NCI-H2107 treated with DMSO at 0.1 percent for 48 hours (cell line): ENCODE measurements at regions not wholly inside any gene's neighbourhood (a gene's known extent, or its start where the extent isn't known, plus 50 kb on each side); places are given as distances from the start of the nearest gene placed in this dataset.

ENCODE experiments used
- DNase-seq: peaks from one replicate; lab custom pipeline; 2025; ENCODE audit not compliant: unreplicated experiment; lab: John Stamatoyannopoulos, UW

GRCh38 chr14:36035675-36036074, 140.8 kb downstream of the PTCSC3 start:
- no peak for DNase-seq

- DNase-seq: no peak
These were observed 147.9 kb downstream of the PTCSC3 start for GRCh38 chr14:36028665-36029064.

- DNase-seq: no peak
These were observed 148.3 kb downstream of the PTCSC3 start for GRCh38 chr14:36028218-36028617.

- DNase-seq: no peak
These were observed 149.2 kb downstream of the PTCSC3 start for GRCh38 chr14:36027354-36027753.

- DNase-seq: peak; percentile 23
These were observed 153.6 kb downstream of the PTCSC3 start for GRCh38 chr14:36022765-36023410.

GRCh38 chr14:36021591-36022320, 154.8 kb downstream of the PTCSC3 start:
- DNase-seq: no peak

- DNase-seq: no peak
These were observed 155.5 kb downstream of the PTCSC3 start for GRCh38 chr14:36021030-36021422.

GRCh38 chr14:36020120-36021029, 156.1 kb downstream of the PTCSC3 start:
- no peak for DNase-seq

- no peak for DNase-seq
These were observed 157.4 kb downstream of the PTCSC3 start for GRCh38 chr14:36019126-36019525.

- DNase-seq: no peak
These were observed 162.3 kb downstream of the PTCSC3 start for GRCh38 chr14:36014236-36014635.

GRCh38 chr14:36013483-36013882, 163.0 kb downstream of the PTCSC3 start:
- DNase-seq: no peak

GRCh38 chr14:36012621-36013020, 163.9 kb downstream of the PTCSC3 start:
- DNase-seq: no peak

GRCh38 chr14:36009643-36010042, 166.9 kb downstream of the PTCSC3 start:
- DNase-seq: no peak

- no peak for DNase-seq
These were observed 169.9 kb downstream of the PTCSC3 start for GRCh38 chr14:36006623-36007022.

- DNase-seq: no peak
These were observed 170.9 kb downstream of the PTCSC3 start for GRCh38 chr14:36005670-36006069.

GRCh38 chr14:36001936-36002335, 174.6 kb downstream of the PTCSC3 start:
- no peak for DNase-seq

- DNase-seq: no peak
These were observed 173.2 kb downstream of the BRMS1L start for GRCh38 chr14:35999294-35999693.

- no peak for DNase-seq
These were observed 172.2 kb downstream of the BRMS1L start for GRCh38 chr14:35998303-35998702.

- no peak for DNase-seq
These were observed 167.5 kb downstream of the BRMS1L start for GRCh38 chr14:35993684-35993960.

GRCh38 chr14:35992816-35993683, 166.9 kb downstream of the BRMS1L start:
- DNase-seq: no peak

- no peak for DNase-seq
These were observed 165.2 kb downstream of the BRMS1L start for GRCh38 chr14:35991356-35991755.
